Liver (tissue), 8 donors: ENCODE measurements at regions not wholly inside any gene's neighbourhood (a gene's known extent, or its start where the extent isn't known, plus 50 kb on each side); places are given as distances from the start of the nearest gene placed in this dataset.
A peak's percentile ranks its signal among the peaks of the same experiment; 100 is the strongest.

Source experiments
- DNase-seq: peaks from one replicate; pipeline ENCODE4 v3.0.0-alpha.2; 2017; ENCODE audit warnings: low spot score
- H3K27ac ChIP-seq, 2 donors: one replicate each; pipeline ENCODE4 v1.7.0; 2013; ENCODE audit warnings: inconsistent platforms in 2 of 2, low read length in 2 of 2, control low read depth in 1 of 2, low read depth in 1 of 2, mild to moderate bottlenecking in 1 of 2
- H3K27me3 ChIP-seq, 4 donors: one replicate each; pipeline versions ENCODE4 v1.6.1 to v1.7.0; 2013; ENCODE audit warnings: low read length in 3 of 4, inconsistent platforms in 1 of 4, mild to moderate bottlenecking in 1 of 4, moderate library complexity in 1 of 4; ENCODE audit not compliant: control insufficient read depth in 4 of 4, insufficient read depth in 4 of 4
- H3K36me3 ChIP-seq, 4 donors: one replicate each; pipeline versions ENCODE4 v1.6.1 to v1.7.0; 2013; ENCODE audit warnings: low read length in 3 of 4, mild to moderate bottlenecking in 3 of 4, low read depth in 1 of 4, moderate library complexity in 1 of 4; ENCODE audit not compliant: control insufficient read depth in 4 of 4, insufficient read depth in 3 of 4
- H3K4me1 ChIP-seq, 4 donors: one replicate each; pipeline versions ENCODE4 v1.6.1 to v1.7.0; 2013; ENCODE audit warnings: low read length in 3 of 4, mild to moderate bottlenecking in 3 of 4, moderate library complexity in 1 of 4; ENCODE audit not compliant: control insufficient read depth in 4 of 4, insufficient read depth in 4 of 4
- H3K4me3 ChIP-seq, 3 donors: one replicate each; pipeline versions ENCODE4 v1.6.1 to v1.7.0; 2013; ENCODE audit warnings: low read length in 3 of 3, control low read depth in 1 of 3, low read depth in 1 of 3, mild to moderate bottlenecking in 1 of 3
- H3K9ac ChIP-seq, 2 donors: one replicate each; pipeline ENCODE4 v1.7.0; 2013; ENCODE audit warnings: low read length in 2 of 2, mild to moderate bottlenecking in 2 of 2, moderate library complexity in 2 of 2, control low read depth in 1 of 2, low read depth in 1 of 2
- H3K9me3 ChIP-seq, 4 donors: one replicate each; pipeline versions ENCODE4 v1.6.1 to v1.7.0; 2013; ENCODE audit warnings: low read length in 3 of 4; ENCODE audit not compliant: control insufficient read depth in 4 of 4
- EGR1 ChIP-seq, 2 donors: IDR thresholded peaks; 2 replicates each; pipeline ENCODE4 v1.6.1; 2016 to 2018; ENCODE audit warnings: antibody characterized with exemption in 2 of 2, low read depth in 2 of 2
- FOXA1 ChIP-seq: IDR thresholded peaks from 2 replicates; pipeline ENCODE4 v1.6.1; 2016; ENCODE audit warnings: antibody characterized with exemption
- GABPA ChIP-seq, 2 donors: IDR thresholded peaks in 1 of 2; conservative IDR thresholded peaks in 1 of 2; 2 replicates each; pipeline ENCODE4 v1.6.1; 2016; ENCODE audit warnings: antibody characterized with exemption in 2 of 2, mild to moderate bottlenecking in 1 of 2, moderate library complexity in 1 of 2
- HNF4A ChIP-seq, 2 donors: conservative IDR thresholded peaks; 2 replicates each; pipeline ENCODE4 v1.6.1; 2016; ENCODE audit warnings: antibody characterized with exemption in 2 of 2, mild to moderate bottlenecking in 2 of 2
- HNF4G ChIP-seq: IDR thresholded peaks from 2 replicates; pipeline ENCODE4 v1.6.1; 2016; ENCODE audit warnings: antibody characterized with exemption
- JUND ChIP-seq, 2 donors: IDR thresholded peaks; 2 replicates each; pipeline ENCODE4 v1.6.1; 2016; ENCODE audit warnings: antibody characterized with exemption in 2 of 2
- NR2F2 ChIP-seq: IDR thresholded peaks from 2 replicates; pipeline ENCODE4 v1.6.1; 2016; ENCODE audit warnings: antibody characterized with exemption
- RAD21 ChIP-seq, 2 donors: IDR thresholded peaks; 2 replicates each; pipeline ENCODE4 v1.6.1; 2016; ENCODE audit warnings: antibody characterized with exemption in 2 of 2, mild to moderate bottlenecking in 2 of 2
- REST ChIP-seq: IDR thresholded peaks from 2 replicates; pipeline ENCODE4 v1.6.1; 2016; ENCODE audit warnings: antibody characterized with exemption, mild to moderate bottlenecking
- RXRA ChIP-seq, 2 donors: IDR thresholded peaks; 2 replicates each; pipeline ENCODE4 v1.6.1; 2017 to 2018; ENCODE audit warnings: antibody characterized with exemption in 2 of 2, mild to moderate bottlenecking in 1 of 2
- SP1 ChIP-seq: IDR thresholded peaks from 2 replicates; pipeline ENCODE4 v1.6.1; 2018; ENCODE audit warnings: antibody characterized with exemption, mild to moderate bottlenecking
- TAF1 ChIP-seq: conservative IDR thresholded peaks from 2 replicates; pipeline ENCODE4 v1.6.1; 2016; ENCODE audit warnings: antibody characterized with exemption, mild to moderate bottlenecking
- YY1 ChIP-seq: IDR thresholded peaks from 2 replicates; pipeline ENCODE4 v1.6.1; 2016; ENCODE audit warnings: antibody characterized with exemption, mild to moderate bottlenecking
- ZBTB33 ChIP-seq: IDR thresholded peaks from 2 replicates; pipeline ENCODE4 v1.6.1; 2016; ENCODE audit warnings: antibody characterized with exemption
- WGBS: extraction: QIAGEN DNeasy Blood & Tissue Kit; methylation state at CpG from one replicate; pipeline ENCODE4 v1.1.7; 2013; 5-methylcytosine and 5-hydroxymethylcytosine counted together
- TF ChIP-seq, protein P1 (sequence below): IDR thresholded peaks from 2 replicates; pipeline ENCODE4 v1.6.1; 2016; ENCODE audit warnings: antibody characterized with exemption
- TF ChIP-seq, protein P2 (sequence below): IDR thresholded peaks from 2 replicates; pipeline ENCODE4 v1.6.1; 2016; ENCODE audit warnings: antibody characterized with exemption
- TF ChIP-seq, protein P3 (sequence below): fragments of 150-350 bp; IDR thresholded peaks from 2 replicates; pipeline ENCODE4 v1.5.1; 2017; ENCODE audit warnings: improper control_type of control experiment, low read depth, low read length; ENCODE audit not compliant: missing input control
- donor health status: healthy.
- donor health status: healthy.
- donor health status: healthy.
- donor health status: healthy.
- donor health status: healthy.

- no peak for DNase-seq
- TF ChIP-seq HNF4A (conservative IDR thresholded peaks at IDR 0.05) (no peak), SP1 (no peak), HNF4G (no peak), ZBTB33 (no peak), NR2F2 (no peak), JUND (IDR thresholded peaks at IDR 0.05) (no peak), FOXA1 (no peak), REST (no peak), TAF1 (no peak), YY1 (no peak), GABPA (IDR thresholded peaks at IDR 0.05 in 1 of 2, conservative IDR thresholded peaks at IDR 0.05 in 1 of 2) (no peak), RAD21 (IDR thresholded peaks at IDR 0.05) (no peak)
- TF ChIP-seq, protein P1, sequence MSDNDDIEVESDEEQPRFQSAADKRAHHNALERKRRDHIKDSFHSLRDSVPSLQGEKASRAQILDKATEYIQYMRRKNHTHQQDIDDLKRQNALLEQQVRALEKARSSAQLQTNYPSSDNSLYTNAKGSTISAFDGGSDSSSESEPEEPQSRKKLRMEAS, result no peak
- TF ChIP-seq, protein P2, sequence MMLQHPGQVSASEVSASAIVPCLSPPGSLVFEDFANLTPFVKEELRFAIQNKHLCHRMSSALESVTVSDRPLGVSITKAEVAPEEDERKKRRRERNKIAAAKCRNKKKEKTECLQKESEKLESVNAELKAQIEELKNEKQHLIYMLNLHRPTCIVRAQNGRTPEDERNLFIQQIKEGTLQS, result no peak
- TF ChIP-seq, protein P3, sequence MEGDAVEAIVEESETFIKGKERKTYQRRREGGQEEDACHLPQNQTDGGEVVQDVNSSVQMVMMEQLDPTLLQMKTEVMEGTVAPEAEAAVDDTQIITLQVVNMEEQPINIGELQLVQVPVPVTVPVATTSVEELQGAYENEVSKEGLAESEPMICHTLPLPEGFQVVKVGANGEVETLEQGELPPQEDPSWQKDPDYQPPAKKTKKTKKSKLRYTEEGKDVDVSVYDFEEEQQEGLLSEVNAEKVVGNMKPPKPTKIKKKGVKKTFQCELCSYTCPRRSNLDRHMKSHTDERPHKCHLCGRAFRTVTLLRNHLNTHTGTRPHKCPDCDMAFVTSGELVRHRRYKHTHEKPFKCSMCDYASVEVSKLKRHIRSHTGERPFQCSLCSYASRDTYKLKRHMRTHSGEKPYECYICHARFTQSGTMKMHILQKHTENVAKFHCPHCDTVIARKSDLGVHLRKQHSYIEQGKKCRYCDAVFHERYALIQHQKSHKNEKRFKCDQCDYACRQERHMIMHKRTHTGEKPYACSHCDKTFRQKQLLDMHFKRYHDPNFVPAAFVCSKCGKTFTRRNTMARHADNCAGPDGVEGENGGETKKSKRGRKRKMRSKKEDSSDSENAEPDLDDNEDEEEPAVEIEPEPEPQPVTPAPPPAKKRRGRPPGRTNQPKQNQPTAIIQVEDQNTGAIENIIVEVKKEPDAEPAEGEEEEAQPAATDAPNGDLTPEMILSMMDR, result no peak
- WGBS, result 95% methylated on average over 4 of the region's 4 CpGs
- H3K4me3 ChIP-seq, result no peak overlapping the region
- no peak overlapping the region for H3K9ac ChIP-seq
- H3K9me3 ChIP-seq, result peaks cover 0 to 14% (median 1%) of the 10 kb centered on the region in 4 donors
- peaks cover 0 to 7% (median 6%) of the 10 kb centered on the region in 4 donors for H3K4me1 ChIP-seq
- H3K36me3 ChIP-seq, result no peaks in the 10 kb centered on the region
- H3K27ac ChIP-seq, result no peak overlapping the region
- H3K27me3 ChIP-seq, result no peaks in the 10 kb centered on the region
Measured at GRCh38 chr10:78330884-78331283, 297.2 kb downstream of the RPS24 start.

- no peak overlapping the region for H3K9ac ChIP-seq
- TF ChIP-seq RXRA (IDR thresholded peaks at IDR 0.05), result no peak
- TF ChIP-seq JUND (IDR thresholded peaks at IDR 0.05), result no peak
- TF ChIP-seq GABPA (IDR thresholded peaks at IDR 0.05 in 1 of 2, conservative IDR thresholded peaks at IDR 0.05 in 1 of 2), result no peak
- TF ChIP-seq EGR1 (IDR thresholded peaks at IDR 0.05; ENCODE audit: low read depth in 2 of 2), result no peak
- TF ChIP-seq, protein P1, result no peak
- TF ChIP-seq TAF1, result no peak
- TF ChIP-seq, protein P3, result no peak
- no peak for TF ChIP-seq ZBTB33
- DNase-seq, result peak; percentile 27
- no peaks in the 10 kb centered on the region for H3K27me3 ChIP-seq
- peaks cover 0 to 8% (median 0%) of the 10 kb centered on the region in 4 donors for H3K9me3 ChIP-seq
- H3K4me3 ChIP-seq, result no peak overlapping the region
- H3K4me1 ChIP-seq, result peaks cover 0 to 10% (median 9%) of the 10 kb centered on the region in 4 donors
- H3K36me3 ChIP-seq, result no peaks in the 10 kb centered on the region
- 91% methylated on average over 6 of the region's 6 CpGs for whole genome bisulfite sequencing
- no peak overlapping the region for H3K27ac ChIP-seq
Measured at GRCh38 chr10:78331391-78331922, 297.8 kb downstream of the RPS24 start.
